Liver (tissue), 8 donors: ENCODE measurements at regions not wholly inside any gene's neighbourhood (a gene's known extent, or its start where the extent isn't known, plus 50 kb on each side); places are given as distances from the start of the nearest gene placed in this dataset.

Source experiments
- DNase-seq: peaks from one replicate; pipeline ENCODE4 v3.0.0-alpha.2; 2017; ENCODE audit warnings: low spot score
- H3K27ac ChIP-seq, 2 donors: one replicate each; pipeline ENCODE4 v1.7.0; 2013; ENCODE audit warnings: inconsistent platforms in 2 of 2, low read length in 2 of 2, control low read depth in 1 of 2, low read depth in 1 of 2, mild to moderate bottlenecking in 1 of 2
- H3K27me3 ChIP-seq, 4 donors: one replicate each; pipeline versions ENCODE4 v1.6.1 to v1.7.0; 2013; ENCODE audit warnings: low read length in 3 of 4, inconsistent platforms in 1 of 4, mild to moderate bottlenecking in 1 of 4, moderate library complexity in 1 of 4; ENCODE audit not compliant: control insufficient read depth in 4 of 4, insufficient read depth in 4 of 4
- H3K36me3 ChIP-seq, 4 donors: one replicate each; pipeline versions ENCODE4 v1.6.1 to v1.7.0; 2013; ENCODE audit warnings: low read length in 3 of 4, mild to moderate bottlenecking in 3 of 4, low read depth in 1 of 4, moderate library complexity in 1 of 4; ENCODE audit not compliant: control insufficient read depth in 4 of 4, insufficient read depth in 3 of 4
- H3K4me1 ChIP-seq, 4 donors: one replicate each; pipeline versions ENCODE4 v1.6.1 to v1.7.0; 2013; ENCODE audit warnings: low read length in 3 of 4, mild to moderate bottlenecking in 3 of 4, moderate library complexity in 1 of 4; ENCODE audit not compliant: control insufficient read depth in 4 of 4, insufficient read depth in 4 of 4
- H3K4me3 ChIP-seq, 3 donors: one replicate each; pipeline versions ENCODE4 v1.6.1 to v1.7.0; 2013; ENCODE audit warnings: low read length in 3 of 3, control low read depth in 1 of 3, low read depth in 1 of 3, mild to moderate bottlenecking in 1 of 3
- H3K9ac ChIP-seq, 2 donors: one replicate each; pipeline ENCODE4 v1.7.0; 2013; ENCODE audit warnings: low read length in 2 of 2, mild to moderate bottlenecking in 2 of 2, moderate library complexity in 2 of 2, control low read depth in 1 of 2, low read depth in 1 of 2
- H3K9me3 ChIP-seq, 4 donors: one replicate each; pipeline versions ENCODE4 v1.6.1 to v1.7.0; 2013; ENCODE audit warnings: low read length in 3 of 4; ENCODE audit not compliant: control insufficient read depth in 4 of 4
- ATF3 ChIP-seq: IDR thresholded peaks from 2 replicates; pipeline ENCODE4 v1.6.1; 2016; ENCODE audit warnings: antibody characterized with exemption
- CTCF ChIP-seq: fragments of 150-350 bp; IDR thresholded peaks from 2 replicates; pipeline ENCODE4 v1.5.1; 2017; ENCODE audit warnings: improper control_type of control experiment, low read depth, low read length; ENCODE audit not compliant: missing input control
- FOXA1 ChIP-seq: IDR thresholded peaks from 2 replicates; pipeline ENCODE4 v1.6.1; 2016; ENCODE audit warnings: antibody characterized with exemption
- FOXA2 ChIP-seq: IDR thresholded peaks from 2 replicates; pipeline ENCODE4 v1.6.1; 2016; ENCODE audit warnings: antibody characterized with exemption
- GABPA ChIP-seq, 2 donors: IDR thresholded peaks in 1 of 2; conservative IDR thresholded peaks in 1 of 2; 2 replicates each; pipeline ENCODE4 v1.6.1; 2016; ENCODE audit warnings: antibody characterized with exemption in 2 of 2, mild to moderate bottlenecking in 1 of 2, moderate library complexity in 1 of 2
- HNF4A ChIP-seq, 2 donors: conservative IDR thresholded peaks; 2 replicates each; pipeline ENCODE4 v1.6.1; 2016; ENCODE audit warnings: antibody characterized with exemption in 2 of 2, mild to moderate bottlenecking in 2 of 2
- JUND ChIP-seq, 2 donors: IDR thresholded peaks; 2 replicates each; pipeline ENCODE4 v1.6.1; 2016; ENCODE audit warnings: antibody characterized with exemption in 2 of 2
- MAX ChIP-seq: IDR thresholded peaks from 2 replicates; pipeline ENCODE4 v1.6.1; 2016; ENCODE audit warnings: antibody characterized with exemption
- RAD21 ChIP-seq, 2 donors: IDR thresholded peaks; 2 replicates each; pipeline ENCODE4 v1.6.1; 2016; ENCODE audit warnings: antibody characterized with exemption in 2 of 2, mild to moderate bottlenecking in 2 of 2
- RXRA ChIP-seq, 2 donors: IDR thresholded peaks; 2 replicates each; pipeline ENCODE4 v1.6.1; 2017 to 2018; ENCODE audit warnings: antibody characterized with exemption in 2 of 2, mild to moderate bottlenecking in 1 of 2
- TAF1 ChIP-seq: conservative IDR thresholded peaks from 2 replicates; pipeline ENCODE4 v1.6.1; 2016; ENCODE audit warnings: antibody characterized with exemption, mild to moderate bottlenecking
- YY1 ChIP-seq: IDR thresholded peaks from 2 replicates; pipeline ENCODE4 v1.6.1; 2016; ENCODE audit warnings: antibody characterized with exemption, mild to moderate bottlenecking
- ZBTB33 ChIP-seq: IDR thresholded peaks from 2 replicates; pipeline ENCODE4 v1.6.1; 2016; ENCODE audit warnings: antibody characterized with exemption
- WGBS: extraction: QIAGEN DNeasy Blood & Tissue Kit; methylation state at CpG from one replicate; pipeline ENCODE4 v1.1.7; 2013; 5-methylcytosine and 5-hydroxymethylcytosine counted together
- TF ChIP-seq, protein P1 (sequence below): IDR thresholded peaks from 2 replicates; pipeline ENCODE4 v1.6.1; 2016; ENCODE audit warnings: antibody characterized with exemption, mild to moderate bottlenecking
- donor health status: healthy.
- donor health status: healthy.
- donor health status: healthy.
- donor health status: healthy.
- donor health status: healthy.

DNA sequence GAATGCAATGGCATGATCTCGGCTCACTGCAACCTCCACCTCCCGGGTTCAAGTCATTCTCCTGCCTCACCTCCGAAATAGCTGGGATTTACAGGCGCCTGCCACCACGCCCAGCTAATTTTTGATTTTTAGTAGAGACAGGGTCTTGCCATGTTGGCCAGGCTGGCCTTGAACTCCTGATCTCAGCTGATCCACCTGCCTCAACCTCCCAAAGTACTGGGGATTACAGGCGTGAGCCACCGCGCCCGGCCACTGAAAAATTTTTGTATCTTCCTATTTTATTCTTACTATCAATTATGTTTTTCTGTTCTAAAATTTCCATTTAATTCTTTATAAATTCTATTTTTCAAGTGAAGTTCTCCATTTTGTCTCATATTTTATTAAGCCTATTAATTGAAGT, 730.4 kb downstream of the EDEM1 start:
- Histone ChIP-seq H3K27me3 (no peaks in the 10 kb centered on the region), H3K9ac (no peak overlapping the region), H3K27ac (no peak overlapping the region), H3K36me3 (no peaks in the 10 kb centered on the region), H3K4me1 (no peaks in the 10 kb centered on the region), H3K9me3 (no peaks in the 10 kb centered on the region), H3K4me3 (no peak overlapping the region)
- no peak for DNase-seq
- WGBS, result 88% methylated on average over 9 of the region's 9 CpGs
- TF ChIP-seq MAX (no peak), FOXA2 (no peak), FOXA1 (no peak), CTCF (no peak), RXRA (IDR thresholded peaks at IDR 0.05) (no peak), RAD21 (IDR thresholded peaks at IDR 0.05) (no peak), ZBTB33 (no peak), ATF3 (no peak), GABPA (IDR thresholded peaks at IDR 0.05 in 1 of 2, conservative IDR thresholded peaks at IDR 0.05 in 1 of 2) (no peak), JUND (IDR thresholded peaks at IDR 0.05) (no peak)

DNA sequence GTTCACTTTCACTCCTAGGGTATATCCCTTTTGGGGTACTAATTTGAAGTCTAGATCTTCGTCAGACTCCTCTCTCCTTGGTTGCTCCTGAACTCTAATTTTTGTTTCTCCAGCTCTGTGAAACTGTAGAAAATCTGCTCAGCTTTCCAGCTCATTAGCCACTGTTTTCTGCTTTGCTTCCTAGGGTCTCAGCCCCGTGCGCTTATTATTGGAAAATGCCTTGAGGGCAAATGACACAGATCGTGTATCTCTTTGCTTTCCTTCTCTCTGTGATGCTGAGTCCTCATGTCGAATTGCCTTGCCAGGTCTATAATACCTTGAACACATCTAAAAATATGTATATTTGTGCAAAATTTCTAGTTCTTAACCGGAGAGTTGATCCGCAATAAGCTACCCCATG, 731.1 kb downstream of the EDEM1 start:
- no peaks in the 10 kb centered on the region for H3K27me3 ChIP-seq
- no peak overlapping the region for H3K9ac ChIP-seq
- no peak overlapping the region for H3K4me3 ChIP-seq
- H3K4me1 ChIP-seq, result no peaks in the 10 kb centered on the region
- no peak for TF ChIP-seq RAD21 (IDR thresholded peaks at IDR 0.05)
- no peak for TF ChIP-seq CTCF
- TF ChIP-seq JUND (IDR thresholded peaks at IDR 0.05), result no peak
- no peak for TF ChIP-seq HNF4A (conservative IDR thresholded peaks at IDR 0.05)
- no peak for TF ChIP-seq YY1
- TF ChIP-seq MAX, result no peak
- TF ChIP-seq TAF1, result no peak
- no peak for TF ChIP-seq GABPA (IDR thresholded peaks at IDR 0.05 in 1 of 2, conservative IDR thresholded peaks at IDR 0.05 in 1 of 2)
- TF ChIP-seq, protein P1, sequence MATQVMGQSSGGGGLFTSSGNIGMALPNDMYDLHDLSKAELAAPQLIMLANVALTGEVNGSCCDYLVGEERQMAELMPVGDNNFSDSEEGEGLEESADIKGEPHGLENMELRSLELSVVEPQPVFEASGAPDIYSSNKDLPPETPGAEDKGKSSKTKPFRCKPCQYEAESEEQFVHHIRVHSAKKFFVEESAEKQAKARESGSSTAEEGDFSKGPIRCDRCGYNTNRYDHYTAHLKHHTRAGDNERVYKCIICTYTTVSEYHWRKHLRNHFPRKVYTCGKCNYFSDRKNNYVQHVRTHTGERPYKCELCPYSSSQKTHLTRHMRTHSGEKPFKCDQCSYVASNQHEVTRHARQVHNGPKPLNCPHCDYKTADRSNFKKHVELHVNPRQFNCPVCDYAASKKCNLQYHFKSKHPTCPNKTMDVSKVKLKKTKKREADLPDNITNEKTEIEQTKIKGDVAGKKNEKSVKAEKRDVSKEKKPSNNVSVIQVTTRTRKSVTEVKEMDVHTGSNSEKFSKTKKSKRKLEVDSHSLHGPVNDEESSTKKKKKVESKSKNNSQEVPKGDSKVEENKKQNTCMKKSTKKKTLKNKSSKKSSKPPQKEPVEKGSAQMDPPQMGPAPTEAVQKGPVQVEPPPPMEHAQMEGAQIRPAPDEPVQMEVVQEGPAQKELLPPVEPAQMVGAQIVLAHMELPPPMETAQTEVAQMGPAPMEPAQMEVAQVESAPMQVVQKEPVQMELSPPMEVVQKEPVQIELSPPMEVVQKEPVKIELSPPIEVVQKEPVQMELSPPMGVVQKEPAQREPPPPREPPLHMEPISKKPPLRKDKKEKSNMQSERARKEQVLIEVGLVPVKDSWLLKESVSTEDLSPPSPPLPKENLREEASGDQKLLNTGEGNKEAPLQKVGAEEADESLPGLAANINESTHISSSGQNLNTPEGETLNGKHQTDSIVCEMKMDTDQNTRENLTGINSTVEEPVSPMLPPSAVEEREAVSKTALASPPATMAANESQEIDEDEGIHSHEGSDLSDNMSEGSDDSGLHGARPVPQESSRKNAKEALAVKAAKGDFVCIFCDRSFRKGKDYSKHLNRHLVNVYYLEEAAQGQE, result no peak
- no peak overlapping the region for H3K27ac ChIP-seq
- DNase-seq, result no peak
- 78% methylated on average over 7 of the region's 7 CpGs for WGBS
- no peaks in the 10 kb centered on the region for H3K36me3 ChIP-seq
- H3K9me3 ChIP-seq, result no peaks in the 10 kb centered on the region
